ENCODE measurements at regions not wholly inside any gene's neighbourhood (a gene's known extent, or its start where the extent isn't known, plus 50 kb on each side); places are given as distances from the start of the nearest gene placed in this dataset.

- no peak overlapping the region for H3K4me3 ChIP-seq (ENCODE audit: extremely low read depth in 1 of 4, insufficient read depth in 2 of 4, low read depth in 3 of 4, low read length in 4 of 4)
- no peaks in the 10 kb centered on the region for H3K4me1 ChIP-seq (replicated peaks in 1 of 4; ENCODE audit: control insufficient read depth in 3 of 4, insufficient read depth in 4 of 4, low read length in 3 of 4)
- no peak overlapping the region for H4K8ac ChIP-seq (ENCODE audit: extremely low read depth, insufficient read depth, low read length)
- no peak overlapping the region for H2BK20ac ChIP-seq (ENCODE audit: low read length)
- DNase-seq (ENCODE audit: low read depth in 1 of 2, low spot score in 2 of 2): no peak
- H3K18ac ChIP-seq (ENCODE audit: extremely low read depth, low read length): no peak overlapping the region
- no peaks in the 10 kb centered on the region for H3K23me2 ChIP-seq (ENCODE audit: low read depth, low read length)
- H4K91ac ChIP-seq (replicated peaks; ENCODE audit: insufficient read length, low read length): no peak overlapping the region
- no peak overlapping the region for H3K23ac ChIP-seq (ENCODE audit: insufficient read length)
- FAIRE-seq: no peak
- 93% methylated on average over 1 of the region's 1 CpG; no CpG with 5 or more reads in 1 of the 2 experiments for WGBS, 2 experiments (ENCODE audit: extremely low coverage in 1 of 2, insufficient coverage in 1 of 2, insufficient read length in 1 of 2, insufficient replicate concordance in 2 of 2, low coverage in 1 of 2, low lambda C conversion rate in 2 of 2, missing lambda C conversion rate in 1 of 2)
- H2BK5ac ChIP-seq (ENCODE audit: low read depth, low read length): no peak overlapping the region
- no peak overlapping the region for H3K56ac ChIP-seq (replicated peaks; ENCODE audit: insufficient read length, low read depth, low read length)
- no peak overlapping the region for H3K9ac ChIP-seq (replicated peaks in 1 of 4; ENCODE audit: extremely low read depth in 1 of 4, low read depth in 3 of 4, low read length in 3 of 4)
- H3K14ac ChIP-seq (ENCODE audit: insufficient read length): no peak overlapping the region
- H3K27ac ChIP-seq (ENCODE audit: low read depth, low read length): no peak overlapping the region
- no peaks in the 10 kb centered on the region for H3K36me3 ChIP-seq (ENCODE audit: control insufficient read depth in 2 of 4, insufficient read depth in 4 of 4, low read length in 3 of 4)
- no peaks in the 10 kb centered on the region for H3K79me2 ChIP-seq (ENCODE audit: control insufficient read depth in 1 of 2, insufficient read depth in 2 of 2, low read length in 2 of 2)
- no peak overlapping the region for H3K4ac ChIP-seq (replicated peaks; ENCODE audit: insufficient read length, low read depth, low read length)
- no peaks in the 10 kb centered on the region for H3K27me3 ChIP-seq (replicated peaks in 1 of 4; ENCODE audit: control insufficient read depth in 3 of 4, extremely low read depth in 1 of 4, insufficient read depth in 3 of 4, low read length in 3 of 4)
- no peak overlapping the region for H3K4me2 ChIP-seq (ENCODE audit: insufficient read depth in 1 of 2, low read depth in 2 of 2, low read length in 2 of 2)
- no peak overlapping the region for H4K5ac ChIP-seq (ENCODE audit: insufficient read length, low read depth, low read length)
- H4K20me1 ChIP-seq (replicated peaks in 1 of 2; ENCODE audit: control insufficient read depth in 1 of 2, insufficient read depth in 2 of 2, low read length in 2 of 2): no peaks in the 10 kb centered on the region
- no peak overlapping the region for H2BK15ac ChIP-seq (ENCODE audit: low read length)
- no peaks in the 10 kb centered on the region; a peak in 1 of 4 replicates for H3K9me3 ChIP-seq (ENCODE audit: insufficient read depth in 2 of 2, low read depth in 1 of 2, low read length in 1 of 2)
- ChIA-PET CTCF (ENCODE audit: partially characterized antibody) (no interaction called here), POLR2A (ENCODE audit: partially characterized antibody) (no interaction called here)
- H2BK12ac ChIP-seq (ENCODE audit: low read depth, low read length): no peak overlapping the region
- H2AFZ ChIP-seq (ENCODE audit: low read length): no peak overlapping the region
- no peak overlapping the region for H2BK120ac ChIP-seq (replicated peaks; ENCODE audit: low read depth, low read length)
- no peak overlapping the region for H2AK5ac ChIP-seq (ENCODE audit: low read depth, low read length)
- no peaks in the 10 kb centered on the region for H3K79me1 ChIP-seq (ENCODE audit: low read depth, low read length)
- no peak for TF ChIP-seq KDM1A (IDR thresholded peaks at IDR 0.05; ENCODE audit: borderline replicate concordance, low read length)
- TF ChIP-seq TEAD4 (IDR thresholded peaks at IDR 0.05; ENCODE audit: low read depth, low read length): no peak
- TF ChIP-seq TCF12 (IDR thresholded peaks at IDR 0.05; ENCODE audit: low read depth, low read length): no peak
- no peak for TF ChIP-seq POU5F1 (IDR thresholded peaks at IDR 0.05; ENCODE audit: low read depth, low read length)
- no peak for TF ChIP-seq NANOG (IDR thresholded peaks at IDR 0.05; ENCODE audit: insufficient read depth, low read depth, low read length, poor library complexity, severe bottlenecking)
- TF ChIP-seq SAP30 (IDR thresholded peaks at IDR 0.05; ENCODE audit: insufficient read depth, insufficient replicate concordance, low read length): no peak
Measured at GRCh38 chr2:14866736-14867352, 234.3 kb downstream of the LRATD1 start.
